NCI-H82 (cell line): ENCODE measurements at regions not wholly inside any gene's neighbourhood (a gene's known extent, or its start where the extent isn't known, plus 50 kb on each side); places are given as distances from the start of the nearest gene placed in this dataset.

Experiments
- DNase-seq: peaks from one replicate; lab custom pipeline; 2025; lab: John Stamatoyannopoulos, UW

DNA sequence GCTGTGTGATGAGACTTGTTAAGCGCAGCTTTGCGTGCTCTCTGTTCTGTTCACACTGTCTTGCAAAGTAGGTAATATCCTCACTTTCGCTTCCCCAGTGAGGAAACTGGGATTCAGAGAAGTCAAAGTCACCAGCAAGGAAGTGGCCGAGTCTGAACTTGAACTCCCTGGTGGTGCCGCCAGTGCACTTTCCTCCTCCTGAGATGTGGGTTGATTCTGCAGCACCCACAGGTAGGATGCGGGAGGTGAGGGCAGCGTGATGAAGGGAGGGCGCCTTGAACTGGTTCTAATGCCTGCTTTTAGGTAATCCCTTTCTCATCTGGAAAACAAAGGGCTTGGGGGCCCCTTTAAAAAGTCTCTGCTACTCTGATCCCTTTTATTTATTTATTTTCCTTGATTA lies 54.9 kb upstream of the IGF1 start:
- no peak for DNase-seq

- DNase-seq = no peak
These were observed 54.5 kb upstream of the IGF1 start for GRCh38 chr12:102534899-102535298.

DNA sequence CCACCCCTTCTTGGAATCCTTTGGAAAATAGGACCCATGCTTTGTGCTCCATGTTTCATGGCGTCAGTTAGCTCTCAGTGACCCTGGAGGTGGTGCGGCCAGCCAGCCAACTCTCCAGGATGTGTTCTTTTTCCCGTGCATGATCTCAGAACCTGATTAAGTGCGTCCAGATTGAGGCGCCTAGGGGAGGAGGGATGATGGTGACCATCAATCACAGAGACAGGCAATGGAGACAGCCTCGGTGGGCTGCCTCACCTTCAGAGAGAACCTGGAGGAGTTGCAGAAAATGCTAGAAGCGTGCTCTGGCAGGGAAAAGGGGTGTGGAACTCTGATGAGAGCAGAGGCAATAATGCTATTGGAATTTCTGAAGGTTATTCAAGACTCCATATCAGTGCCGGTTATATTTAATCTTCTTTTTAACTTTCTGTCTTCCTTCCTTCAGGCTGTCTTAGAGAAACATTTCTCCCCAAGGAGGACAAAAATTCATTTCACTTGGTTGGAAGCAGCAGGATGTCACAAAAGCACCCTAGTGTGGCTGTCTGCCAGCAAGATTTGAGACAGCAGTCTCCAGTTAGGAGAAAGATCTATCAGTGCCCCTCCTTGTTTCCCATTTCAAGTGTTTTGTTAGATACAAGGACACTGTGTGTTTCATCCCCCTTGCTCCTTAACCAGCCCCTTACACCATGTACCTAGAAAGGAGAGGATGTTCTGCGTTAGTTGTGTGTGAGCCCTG lies 53.3 kb upstream of the IGF1 start:
- no peak for DNase-seq
